Psoas muscle (tissue), 7 donors: ENCODE measurements at regions not wholly inside any gene's neighbourhood (a gene's known extent, or its start where the extent isn't known, plus 50 kb on each side); places are given as distances from the start of the nearest gene placed in this dataset.
"Not testable (repeated sequence)": the region's sequence is repeated elsewhere in the genome, so short reads cannot be mapped to it uniquely, and the experiment has no call there.

ENCODE experiments used
- ATAC-seq, 4 donors: fragments of 200-7000 bp; cut with Tn5 transposase; one replicate each; pipeline ENCODE4 v1.9.1; 2020; ENCODE audit warnings: moderate library complexity in 3 of 4, mild to moderate bottlenecking in 2 of 4
- DNase-seq, 2 donors: peaks; one replicate each; pipeline ENCODE4 v3.0.0-alpha.2; 2020
- H3K27ac ChIP-seq: fragments of 200-600 bp; one replicate; pipeline ENCODE4 v1.8.0; 2022
- H3K27me3 ChIP-seq, 3 donors: fragments of 200-600 bp in 1 of 3; one replicate each; pipeline versions ENCODE4 v1.6.1 to v1.8.0; 2013 to 2022; ENCODE audit warnings: low read length in 2 of 3, mild to moderate bottlenecking in 2 of 3, moderate library complexity in 1 of 3; ENCODE audit not compliant: insufficient read depth in 3 of 3
- H3K36me3 ChIP-seq, 2 donors: fragments of 200-600 bp in 1 of 2; one replicate each; pipeline versions ENCODE4 v1.6.1 to v1.8.0; 2013 to 2022; ENCODE audit warnings: low read depth in 1 of 2, mild to moderate bottlenecking in 1 of 2, moderate library complexity in 1 of 2; ENCODE audit not compliant: insufficient read depth in 1 of 2
- H3K4me1 ChIP-seq: fragments of 200-600 bp; one replicate; pipeline ENCODE4 v1.8.0; 2022
- H3K4me3 ChIP-seq: fragments of 200-600 bp; one replicate; pipeline ENCODE4 v1.8.0; 2022; ENCODE audit warnings: mild to moderate bottlenecking
- H3K9me3 ChIP-seq: fragments of 200-600 bp; one replicate; pipeline ENCODE4 v1.8.0; 2022
- WGBS, 3 donors: extraction: QIAGEN DNeasy Blood & Tissue Kit; methylation state at CpG; one replicate each; pipeline versions ENCODE4 v1.1.6 to v1.1.7; 2013; 5-methylcytosine and 5-hydroxymethylcytosine counted together
- intact Hi-C, 2 donors: fragments of 100-400 bp; cut with DNase I; formaldehyde crosslinking; loops; one replicate each; pipeline versions ENCODE4 v1.11.0 to v1.14.2; 2022
- TF ChIP-seq, protein P1 (sequence below): fragments of 200-600 bp; IDR thresholded peaks from one replicate; pipeline ENCODE4 v1.8.0; 2022; ENCODE audit warnings: antibody characterized with exemption
- donor health status: healthy with polysubstance abuse.
- donor health status: DM: no; HTN: no; CAD: no; lungs with moderate emphysema.
- donor health status: Bipolar disorder and iron deficiency.
- donor health status: healthy.
- donor health status: DM: yes; HTN: yes; CAD: no.
- donor health status: DM: no; HTN: no; CAD: no.
- donor health status: DM: yes; HTN: yes; CAD: no.

DNA sequence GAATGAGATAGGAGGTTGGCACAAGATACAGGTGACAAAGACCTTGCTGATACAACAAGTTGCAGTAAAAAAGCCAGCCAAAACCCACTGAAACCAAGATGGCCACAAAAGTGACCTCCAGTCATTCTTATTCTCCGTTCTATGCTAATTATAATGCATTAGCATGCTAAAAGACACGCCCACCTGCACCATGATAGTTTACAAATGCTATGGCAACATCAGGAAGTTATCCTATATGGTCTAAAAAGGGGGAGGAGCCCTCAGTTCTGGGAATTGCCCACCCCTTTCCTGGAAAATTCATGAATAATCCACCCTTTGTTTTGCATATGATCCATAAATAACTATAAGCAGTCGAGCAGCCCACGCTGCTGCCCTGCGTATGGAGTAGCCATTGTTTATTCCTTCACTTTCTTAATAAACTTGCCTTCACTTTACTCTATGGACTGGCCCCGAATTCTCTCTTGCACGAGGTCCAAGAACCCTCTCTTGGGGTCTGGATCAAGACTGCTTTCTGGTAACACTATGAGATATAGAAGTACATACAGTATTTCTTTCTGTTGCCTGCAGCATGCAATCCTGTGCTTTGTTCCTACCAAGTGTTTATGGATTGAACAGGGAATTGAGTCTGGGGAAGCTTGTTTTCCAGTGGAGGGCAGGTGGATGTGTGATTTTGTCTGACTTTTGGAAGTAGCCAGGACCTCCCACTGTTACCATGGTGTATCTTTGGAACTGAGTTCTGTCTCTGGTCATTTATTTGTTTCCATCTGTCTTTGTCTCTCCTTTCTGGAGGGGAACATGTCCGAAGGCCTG lies 72.0 kb upstream of the TGM3 start:
- H3K4me1 ChIP-seq: no peaks in the 10 kb centered on the region
- no peaks in the 10 kb centered on the region for H3K27me3 ChIP-seq
- intact Hi-C loops: no loop called here
- ATAC-seq (no peak), DNase-seq (no peak)
- no peak overlapping the region for H3K4me3 ChIP-seq
- TF ChIP-seq, protein P1, sequence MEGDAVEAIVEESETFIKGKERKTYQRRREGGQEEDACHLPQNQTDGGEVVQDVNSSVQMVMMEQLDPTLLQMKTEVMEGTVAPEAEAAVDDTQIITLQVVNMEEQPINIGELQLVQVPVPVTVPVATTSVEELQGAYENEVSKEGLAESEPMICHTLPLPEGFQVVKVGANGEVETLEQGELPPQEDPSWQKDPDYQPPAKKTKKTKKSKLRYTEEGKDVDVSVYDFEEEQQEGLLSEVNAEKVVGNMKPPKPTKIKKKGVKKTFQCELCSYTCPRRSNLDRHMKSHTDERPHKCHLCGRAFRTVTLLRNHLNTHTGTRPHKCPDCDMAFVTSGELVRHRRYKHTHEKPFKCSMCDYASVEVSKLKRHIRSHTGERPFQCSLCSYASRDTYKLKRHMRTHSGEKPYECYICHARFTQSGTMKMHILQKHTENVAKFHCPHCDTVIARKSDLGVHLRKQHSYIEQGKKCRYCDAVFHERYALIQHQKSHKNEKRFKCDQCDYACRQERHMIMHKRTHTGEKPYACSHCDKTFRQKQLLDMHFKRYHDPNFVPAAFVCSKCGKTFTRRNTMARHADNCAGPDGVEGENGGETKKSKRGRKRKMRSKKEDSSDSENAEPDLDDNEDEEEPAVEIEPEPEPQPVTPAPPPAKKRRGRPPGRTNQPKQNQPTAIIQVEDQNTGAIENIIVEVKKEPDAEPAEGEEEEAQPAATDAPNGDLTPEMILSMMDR: no peak
- no peaks in the 10 kb centered on the region for H3K36me3 ChIP-seq
- peaks cover 4% of the 10 kb centered on the region for H3K9me3 ChIP-seq
- 75 to 79% (median 78%) methylated on average over 8 of the region's 8 CpGs for WGBS, 3 donors
- no peak overlapping the region for H3K27ac ChIP-seq

DNA sequence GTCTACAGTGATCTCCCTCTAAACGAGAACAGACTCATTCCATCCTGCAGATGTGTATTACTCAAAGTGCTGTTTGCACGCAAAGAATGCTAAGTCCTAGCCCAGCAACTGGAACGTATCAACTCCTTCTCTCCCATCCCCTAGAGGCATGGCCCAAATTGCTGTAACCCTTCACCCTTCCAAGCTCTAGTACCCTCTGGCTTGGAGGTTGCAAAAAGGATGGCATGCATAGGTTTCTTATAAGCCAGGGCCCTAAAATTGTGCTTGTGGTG lies 71.5 kb upstream of the TGM3 start:
- TF ChIP-seq, protein P1: no peak
- DNase-seq (no peak), ATAC-seq (no peak)
- intact Hi-C loops: no loop called here
- Histone ChIP-seq H3K36me3 (no peaks in the 10 kb centered on the region), H3K9me3 (peaks cover 4% of the 10 kb centered on the region), H3K4me3 (no peak overlapping the region), H3K27ac (no peak overlapping the region), H3K4me1 (no peaks in the 10 kb centered on the region), H3K27me3 (no peaks in the 10 kb centered on the region)
- 61 to 70% (median 66%) methylated on average over 3 of the region's 3 CpGs for WGBS, 3 donors

DNA sequence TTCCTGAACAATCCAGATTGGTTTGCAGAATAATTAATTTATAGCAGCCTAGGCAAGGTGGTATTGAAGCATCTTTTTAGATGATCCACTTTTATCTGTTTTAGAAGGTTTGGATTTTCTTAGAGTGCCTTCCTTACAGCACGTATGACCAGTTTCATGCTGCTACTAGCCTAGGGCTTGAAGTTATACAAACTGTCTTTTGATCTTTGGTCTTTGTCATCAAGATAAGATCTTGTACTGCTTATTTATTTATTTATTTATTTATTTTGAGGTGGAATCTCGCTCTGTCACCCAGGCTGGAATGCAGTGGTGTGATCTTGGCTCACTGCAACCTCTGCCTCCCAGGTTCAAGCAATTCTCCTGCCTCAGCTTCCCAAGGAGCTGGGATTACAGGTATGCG lies 68.5 kb upstream of the TGM3 start:
- WGBS, 3 donors: 89 to 95% (median 92%) methylated on average over 3 of the region's 3 CpGs
- H3K27ac ChIP-seq, H3K4me1 ChIP-seq, H3K9me3 ChIP-seq, ATAC-seq, H3K4me3 ChIP-seq, H3K36me3 ChIP-seq, DNase-seq, H3K27me3 ChIP-seq, intact Hi-C loops: not testable (repeated sequence)

DNA sequence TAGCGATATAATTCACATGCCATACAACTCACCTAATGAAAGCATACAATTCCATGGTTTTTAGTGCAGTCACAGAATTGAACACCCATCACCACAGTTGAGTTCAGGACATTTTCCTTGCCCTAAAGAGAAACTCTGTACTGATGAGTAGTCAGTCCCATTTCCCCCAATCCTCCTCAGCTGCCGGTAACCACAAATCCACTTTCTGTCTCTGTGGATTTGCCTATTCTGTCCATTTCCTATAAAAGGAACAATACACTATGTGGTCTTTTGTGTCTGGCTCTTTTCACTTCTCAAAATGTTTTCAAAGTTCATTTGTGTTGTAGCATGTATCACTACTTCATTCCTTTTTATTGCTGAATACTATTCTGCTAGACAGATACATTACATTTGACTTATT lies 67.9 kb upstream of the TGM3 start:
- H3K4me3 ChIP-seq: no peak overlapping the region
- H3K27ac ChIP-seq: no peak overlapping the region
- H3K4me1 ChIP-seq: no peaks in the 10 kb centered on the region
- TF ChIP-seq, protein P1: no peak
- DNase-seq (no peak), ATAC-seq (no peak)
- WGBS, 3 donors: 83 to 94% (median 89%) methylated on average over 2 of the region's 2 CpGs
- no peaks in the 10 kb centered on the region for H3K36me3 ChIP-seq
- H3K9me3 ChIP-seq: no peaks in the 10 kb centered on the region
- intact Hi-C loops: no loop called here
- H3K27me3 ChIP-seq: no peaks in the 10 kb centered on the region

DNA sequence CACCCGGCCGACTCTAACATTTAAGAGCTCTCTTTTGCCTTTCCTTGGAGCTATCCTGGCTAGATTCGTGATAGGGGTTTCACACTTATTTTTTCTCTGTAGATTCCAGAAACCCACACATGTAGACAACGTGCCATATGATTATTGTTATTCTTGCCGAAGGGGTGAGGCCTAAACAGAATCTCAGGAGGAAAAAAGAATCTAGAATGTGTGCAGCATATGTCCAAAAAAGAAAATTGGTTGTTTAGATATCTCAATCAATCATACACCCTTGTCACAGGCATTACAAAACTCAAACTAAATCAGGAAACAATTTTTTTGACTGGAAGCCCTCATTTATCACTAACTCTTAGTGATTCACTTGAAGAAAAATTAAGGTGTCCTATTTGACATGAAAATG lies 66.9 kb upstream of the TGM3 start:
- intact Hi-C loops: no loop called here
- no peak overlapping the region for H3K4me3 ChIP-seq
- H3K36me3 ChIP-seq: no peaks in the 10 kb centered on the region
- DNase-seq: no peak
- H3K27me3 ChIP-seq: no peaks in the 10 kb centered on the region
- TF ChIP-seq, protein P1: no peak
- H3K27ac ChIP-seq: no peak overlapping the region
- 82 to 85% (median 83%) methylated on average over 5 of the region's 5 CpGs for WGBS, 3 donors
- H3K4me1 ChIP-seq: no peaks in the 10 kb centered on the region
- H3K9me3 ChIP-seq: no peaks in the 10 kb centered on the region
- ATAC-seq: no peak
